Endodermal cell (in vitro differentiated cells): ENCODE measurements at regions not wholly inside any gene's neighbourhood (a gene's known extent, or its start where the extent isn't known, plus 50 kb on each side); places are given as distances from the start of the nearest gene placed in this dataset.

ENCODE experiments used
- DNase-seq: peaks from one replicate; pipeline ENCODE4 v3.0.0-alpha.2; 2017
- H3K27ac ChIP-seq: 2 replicates; pipeline ENCODE4 v1.5.1; 2013; ENCODE audit warnings: mild to moderate bottlenecking, low read depth, low read length, moderate library complexity
- H3K27me3 ChIP-seq: 2 replicates; pipeline ENCODE4 v1.6.1; 2013; ENCODE audit warnings: mild to moderate bottlenecking, low read length, moderate library complexity; ENCODE audit not compliant: insufficient read depth, control insufficient read depth, poor library complexity, severe bottlenecking
- H3K36me3 ChIP-seq: 2 replicates; pipeline ENCODE4 v1.7.0; 2013; ENCODE audit warnings: mild to moderate bottlenecking, low read length, moderate library complexity; ENCODE audit not compliant: control insufficient read depth, insufficient read depth
- H3K4me1 ChIP-seq: one replicate; pipeline ENCODE4 v1.7.0; 2013; ENCODE audit warnings: low read length; ENCODE audit not compliant: control insufficient read depth, insufficient read depth
- H3K4me3 ChIP-seq: 2 replicates; pipeline ENCODE4 v1.5.1; 2013; ENCODE audit warnings: mild to moderate bottlenecking, low read length, moderate library complexity
- H3K9ac ChIP-seq: 2 replicates; pipeline ENCODE4 v1.6.1; 2013; ENCODE audit warnings: mild to moderate bottlenecking, low read length, moderate library complexity; ENCODE audit not compliant: poor library complexity, severe bottlenecking; ENCODE audit errors: extremely low read depth
- H3K9me3 ChIP-seq: 2 replicates; pipeline ENCODE4 v1.6.1; 2013; ENCODE audit warnings: mild to moderate bottlenecking, low read length, moderate library complexity; ENCODE audit not compliant: control insufficient read depth
- H3K27ac Mint-ChIP-seq: 2 replicates; pipeline ENCODE4 v1.8.0; 2020; ENCODE audit warnings: mixed read lengths
- H3K27me3 Mint-ChIP-seq: 2 replicates; pipeline ENCODE4 v1.8.0; 2021; ENCODE audit warnings: mild to moderate bottlenecking, mixed read lengths; ENCODE audit not compliant: insufficient read depth
- H3K36me3 Mint-ChIP-seq: 2 replicates; pipeline ENCODE4 v1.8.0; 2020; ENCODE audit warnings: low read depth, mixed read lengths
- H3K4me1 Mint-ChIP-seq: 2 replicates; pipeline ENCODE4 v1.8.0; 2020; ENCODE audit warnings: mixed read lengths
- H3K4me3 Mint-ChIP-seq: 2 replicates; pipeline ENCODE4 v1.8.0; 2020; ENCODE audit warnings: mild to moderate bottlenecking, moderate library complexity, mixed read lengths
- H3K9me3 Mint-ChIP-seq: 2 replicates; pipeline ENCODE4 v1.8.0; 2020; ENCODE audit warnings: mild to moderate bottlenecking, mixed read lengths
- WGBS, 2 experiments: methylation state at CpG; one replicate each; pipeline versions ENCODE4 v1.1.5 to v1.1.7; 2013; ENCODE audit warnings: missing lambda C conversion rate in 2 of 2, mixed read lengths in 1 of 2; ENCODE audit not compliant: insufficient coverage in 1 of 2, insufficient read length in 1 of 2; 5-methylcytosine and 5-hydroxymethylcytosine counted together
- TF ChIP-seq, protein P1 (sequence below): fragments of 200-600 bp; sonication (generic); conservative IDR thresholded peaks from 2 replicates; pipeline ENCODE4 v1.5.0; 2021; ENCODE audit warnings: antibody characterized with exemption, mild to moderate bottlenecking

DNA sequence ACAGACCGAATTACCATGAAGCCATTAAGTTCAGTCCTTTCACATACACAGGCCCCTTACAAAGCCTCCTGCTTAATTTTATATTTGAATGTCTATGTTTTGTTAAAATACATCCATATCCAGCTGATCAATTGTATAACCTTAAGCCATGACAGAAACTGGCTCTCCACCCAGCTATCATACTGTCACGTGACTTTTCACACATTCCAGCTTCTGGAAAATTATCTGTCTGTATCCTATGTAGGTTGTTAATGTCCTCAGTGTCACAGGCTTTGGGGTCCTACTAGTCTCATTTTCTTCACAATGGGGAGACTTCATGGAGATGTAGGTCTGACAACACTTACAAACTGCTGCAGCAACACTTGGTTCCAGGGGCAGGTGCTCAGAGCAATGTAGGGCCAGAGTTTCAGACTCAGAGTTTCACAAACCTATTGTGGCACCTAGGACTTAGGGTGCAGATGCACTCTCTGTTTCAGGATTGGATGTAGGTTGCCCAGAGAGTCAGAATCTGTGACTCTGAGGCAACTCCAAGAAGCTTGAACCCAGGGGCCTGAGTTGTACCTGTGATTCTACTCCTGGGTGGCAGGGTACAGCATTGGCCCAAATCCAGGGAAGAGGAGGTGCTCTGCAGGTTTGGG is 69.6 kb upstream of the PCDH20 start:
- Histone ChIP-seq H3K27me3 (no peaks in the 10 kb centered on the region), H3K9ac (no peak overlapping the region), H3K4me3 (no peak overlapping the region), H3K9me3 (no peaks in the 10 kb centered on the region), H3K36me3 (no peaks in the 10 kb centered on the region), H3K4me1 (no peaks in the 10 kb centered on the region), H3K27ac (no peak overlapping the region)
- H3K27ac Mint-ChIP-seq = no peak overlapping the region
- TF ChIP-seq, protein P1, sequence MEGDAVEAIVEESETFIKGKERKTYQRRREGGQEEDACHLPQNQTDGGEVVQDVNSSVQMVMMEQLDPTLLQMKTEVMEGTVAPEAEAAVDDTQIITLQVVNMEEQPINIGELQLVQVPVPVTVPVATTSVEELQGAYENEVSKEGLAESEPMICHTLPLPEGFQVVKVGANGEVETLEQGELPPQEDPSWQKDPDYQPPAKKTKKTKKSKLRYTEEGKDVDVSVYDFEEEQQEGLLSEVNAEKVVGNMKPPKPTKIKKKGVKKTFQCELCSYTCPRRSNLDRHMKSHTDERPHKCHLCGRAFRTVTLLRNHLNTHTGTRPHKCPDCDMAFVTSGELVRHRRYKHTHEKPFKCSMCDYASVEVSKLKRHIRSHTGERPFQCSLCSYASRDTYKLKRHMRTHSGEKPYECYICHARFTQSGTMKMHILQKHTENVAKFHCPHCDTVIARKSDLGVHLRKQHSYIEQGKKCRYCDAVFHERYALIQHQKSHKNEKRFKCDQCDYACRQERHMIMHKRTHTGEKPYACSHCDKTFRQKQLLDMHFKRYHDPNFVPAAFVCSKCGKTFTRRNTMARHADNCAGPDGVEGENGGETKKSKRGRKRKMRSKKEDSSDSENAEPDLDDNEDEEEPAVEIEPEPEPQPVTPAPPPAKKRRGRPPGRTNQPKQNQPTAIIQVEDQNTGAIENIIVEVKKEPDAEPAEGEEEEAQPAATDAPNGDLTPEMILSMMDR = no peak
- no peak for DNase-seq
- peaks cover 3% of the 10 kb centered on the region for H3K27me3 Mint-ChIP-seq
- H3K4me3 Mint-ChIP-seq = no peak overlapping the region
- no peaks in the 10 kb centered on the region for H3K9me3 Mint-ChIP-seq
- 94% methylated on average over 2 of the region's 2 CpGs; no CpG with 5 or more reads in 1 of the 2 experiments for WGBS, 2 experiments
- no peaks in the 10 kb centered on the region for H3K36me3 Mint-ChIP-seq
- no peaks in the 10 kb centered on the region for H3K4me1 Mint-ChIP-seq

- Mint-ChIP-seq H3K36me3 (no peaks in the 10 kb centered on the region), H3K27ac (no peak overlapping the region), H3K27me3 (peaks cover 4% of the 10 kb centered on the region), H3K4me3 (no peak overlapping the region), H3K9me3 (no peaks in the 10 kb centered on the region), H3K4me1 (peaks cover 12% of the 10 kb centered on the region)
- WGBS, 2 experiments = 91 to 96% methylated on average over 4 to 5 of the region's 5 CpGs
- Histone ChIP-seq H3K27me3 (no peaks in the 10 kb centered on the region), H3K4me3 (no peak overlapping the region), H3K27ac (no peak overlapping the region), H3K36me3 (no peaks in the 10 kb centered on the region), H3K9ac (no peak overlapping the region), H3K9me3 (no peaks in the 10 kb centered on the region), H3K4me1 (no peaks in the 10 kb centered on the region)
- DNase-seq = no peak
- TF ChIP-seq, protein P1 = no peak
Observed at GRCh38 chr13:61477619-61478018, 62.0 kb upstream of the PCDH20 start.

GRCh38 chr13:61470786-61471185 is 55.1 kb upstream of the PCDH20 start:
- Histone ChIP-seq H3K4me1 (no peaks in the 10 kb centered on the region), H3K27ac (no peak overlapping the region), H3K4me3 (no peak overlapping the region), H3K9ac (no peak overlapping the region), H3K36me3 (no peaks in the 10 kb centered on the region), H3K27me3 (no peaks in the 10 kb centered on the region), H3K9me3 (no peaks in the 10 kb centered on the region)
- Mint-ChIP-seq H3K36me3 (no peaks in the 10 kb centered on the region), H3K4me3 (no peak overlapping the region), H3K27ac (no peak overlapping the region), H3K4me1 (peaks cover 8% of the 10 kb centered on the region), H3K9me3 (no peaks in the 10 kb centered on the region), H3K27me3 (no peaks in the 10 kb centered on the region)
- 68 to 71% methylated on average over 1 of the region's 2 CpGs for WGBS, 2 experiments
- no peak for DNase-seq
- TF ChIP-seq, protein P1 = no peak
